NAMALWA (cell line): ENCODE measurements at regions not wholly inside any gene's neighbourhood (a gene's known extent, or its start where the extent isn't known, plus 50 kb on each side); places are given as distances from the start of the nearest gene placed in this dataset.
"Not testable (repeated sequence)": the region's sequence is repeated elsewhere in the genome, so short reads cannot be mapped to it uniquely, and the experiment has no call there.

Source experiments
- DNase-seq: peaks from one replicate; pipeline ENCODE4 v3.0.0-alpha.2; 2015; ENCODE audit warnings: low spot score

- no peak for DNase-seq
These were observed 593.1 kb upstream of the NECTIN3 start for GRCh38 chr3:110478377-110479054.

GRCh38 chr3:110479731-110480130, 591.9 kb upstream of the NECTIN3 start:
- DNase-seq: no peak

- no peak for DNase-seq
These were observed 586.2 kb upstream of the NECTIN3 start for GRCh38 chr3:110485389-110485788.

- no peak for DNase-seq
These were observed 583.8 kb upstream of the NECTIN3 start for GRCh38 chr3:110487840-110488239.

- no peak for DNase-seq
These were observed 580.2 kb upstream of the NECTIN3 start for GRCh38 chr3:110491413-110491812.

- DNase-seq: no peak
These were observed 578.7 kb upstream of the NECTIN3 start for GRCh38 chr3:110492876-110493275.

GRCh38 chr3:110493438-110494092, 578.1 kb upstream of the NECTIN3 start:
- no peak for DNase-seq

- no peak for DNase-seq
These were observed 577.5 kb upstream of the NECTIN3 start for GRCh38 chr3:110494093-110494490.

- no peak for DNase-seq
These were observed 576.9 kb upstream of the NECTIN3 start for GRCh38 chr3:110494728-110495127.

GRCh38 chr3:110495201-110495927, 576.3 kb upstream of the NECTIN3 start:
- no peak for DNase-seq

- DNase-seq: no peak
These were observed 567.2 kb upstream of the NECTIN3 start for GRCh38 chr3:110504401-110504800.

- no peak for DNase-seq
These were observed 566.7 kb upstream of the NECTIN3 start for GRCh38 chr3:110504901-110505300.

- DNase-seq: no peak
These were observed 564.7 kb upstream of the NECTIN3 start for GRCh38 chr3:110506890-110507289.

GRCh38 chr3:110507570-110507969, 564.0 kb upstream of the NECTIN3 start:
- DNase-seq: not testable (repeated sequence)

GRCh38 chr3:110512961-110513360, 558.7 kb upstream of the NECTIN3 start:
- DNase-seq: no peak

GRCh38 chr3:110518031-110518430, 553.6 kb upstream of the NECTIN3 start:
- DNase-seq: no peak

GRCh38 chr3:110519071-110519470, 552.5 kb upstream of the NECTIN3 start:
- no peak for DNase-seq

- no peak for DNase-seq
These were observed 550.6 kb upstream of the NECTIN3 start for GRCh38 chr3:110521019-110521418.

- not testable (repeated sequence) for DNase-seq
These were observed 546.0 kb upstream of the NECTIN3 start for GRCh38 chr3:110525558-110526064.

- DNase-seq: no peak
These were observed 544.6 kb upstream of the NECTIN3 start for GRCh38 chr3:110526777-110527727.

GRCh38 chr3:110528305-110529121, 543.1 kb upstream of the NECTIN3 start:
- no peak for DNase-seq
